Activated CD4-positive, alpha-beta T cell treated with anti-CD3 and anti-CD28 coated beads, Interleukin-2, amount 10 ng/mL, durations not matched to agents 7 days and 5 days (primary cell): ENCODE measurements at regions not wholly inside any gene's neighbourhood (a gene's known extent, or its start where the extent isn't known, plus 50 kb on each side); places are given as distances from the start of the nearest gene placed in this dataset.
A peak's percentile ranks its signal among the peaks of the same experiment; 100 is the strongest.
"Not testable (repeated sequence)": the region's sequence is repeated elsewhere in the genome, so short reads cannot be mapped to it uniquely, and the experiment has no call there.

Source experiments
- CTCF ChIA-PET: fragments of 350-600 bp; sonication (Branson Sonifier 250); formaldehyde crosslinking; loops from one replicate; lab custom pipeline; 2021; ENCODE audit warnings: antibody characterized with exemption; lab: Charles Lee
- POLR2A ChIA-PET: fragments of 350-600 bp; sonication (Branson Sonifier 250); formaldehyde crosslinking; loops from one replicate; lab custom pipeline; 2021; ENCODE audit warnings: antibody characterized with exemption; lab: Charles Lee
- DNase-seq: peaks from one replicate; pipeline ENCODE4 v3.0.0-alpha.2; 2020
- H3K27ac Mint-ChIP-seq: one replicate; pipeline ENCODE4 v1.8.0; 2021; ENCODE audit warnings: mild to moderate bottlenecking, moderate library complexity, mixed read lengths
- H3K27me3 Mint-ChIP-seq: one replicate; pipeline ENCODE4 v1.8.0; 2021; ENCODE audit warnings: mixed read lengths
- H3K36me3 Mint-ChIP-seq: one replicate; pipeline ENCODE4 v1.8.0; 2021; ENCODE audit warnings: low read depth, mixed read lengths
- H3K4me1 Mint-ChIP-seq: one replicate; pipeline ENCODE4 v1.8.0; 2021; ENCODE audit warnings: mixed read lengths
- H3K4me3 Mint-ChIP-seq: one replicate; pipeline ENCODE4 v1.8.0; 2021; ENCODE audit warnings: mild to moderate bottlenecking, moderate library complexity, mixed read lengths
- H3K9me3 Mint-ChIP-seq: one replicate; pipeline ENCODE4 v1.8.0; 2021; ENCODE audit warnings: mixed read lengths

DNA sequence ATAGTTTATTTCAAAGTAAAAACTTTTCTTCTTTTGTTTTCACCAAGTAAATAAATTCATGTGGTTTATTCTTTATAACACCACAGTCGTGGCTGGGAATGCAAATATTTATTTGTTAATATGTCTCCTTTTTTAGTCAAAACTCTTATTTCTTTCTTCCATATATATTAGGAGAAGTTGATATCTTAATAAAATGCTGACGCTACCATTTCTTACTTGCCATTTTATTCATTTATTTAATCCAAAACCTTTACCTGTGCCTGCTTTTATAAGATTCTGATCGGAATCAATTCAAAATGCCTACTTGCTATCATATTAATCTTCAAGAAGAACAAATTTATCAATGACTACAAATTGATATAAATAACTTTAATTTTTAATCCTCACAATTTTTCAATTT is 362.9 kb upstream of the FSIP2 start:
- CTCF ChIA-PET: no interaction called here
- Mint-ChIP-seq H3K36me3 (no peaks in the 10 kb centered on the region), H3K27ac (no peak overlapping the region), H3K27me3 (no peaks in the 10 kb centered on the region), H3K4me3 (no peak overlapping the region), H3K9me3 (no peaks in the 10 kb centered on the region), H3K4me1 (no peaks in the 10 kb centered on the region)
- POLR2A ChIA-PET: no interaction called here
- no peak for DNase-seq

DNA sequence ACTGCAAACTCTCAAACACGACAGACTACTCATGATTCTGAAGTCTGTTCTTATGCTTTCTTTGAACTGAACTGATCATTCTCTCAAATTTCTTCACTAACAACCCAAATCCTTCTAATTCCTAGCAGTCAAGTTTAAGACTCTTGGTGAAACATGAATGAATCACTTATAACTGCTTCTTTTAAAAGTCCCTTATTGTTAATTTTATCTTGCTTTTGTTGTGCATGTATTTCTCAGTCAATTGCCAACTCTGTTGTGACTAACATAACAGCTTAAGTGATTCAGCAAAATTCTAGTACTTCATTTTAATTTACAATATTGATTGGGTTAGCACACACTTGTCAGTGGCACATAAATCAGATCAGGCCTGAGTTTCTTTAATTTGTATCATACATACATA is 357.0 kb upstream of the FSIP2 start:
- no peaks in the 10 kb centered on the region for H3K4me1 Mint-ChIP-seq
- H3K9me3 Mint-ChIP-seq: no peaks in the 10 kb centered on the region
- no peaks in the 10 kb centered on the region for H3K27me3 Mint-ChIP-seq
- ChIA-PET POLR2A (no interaction called here), CTCF (no interaction called here)
- no peak for DNase-seq
- H3K36me3 Mint-ChIP-seq: no peaks in the 10 kb centered on the region
- H3K4me3 Mint-ChIP-seq: no peak overlapping the region
- H3K27ac Mint-ChIP-seq: no peak overlapping the region

DNA sequence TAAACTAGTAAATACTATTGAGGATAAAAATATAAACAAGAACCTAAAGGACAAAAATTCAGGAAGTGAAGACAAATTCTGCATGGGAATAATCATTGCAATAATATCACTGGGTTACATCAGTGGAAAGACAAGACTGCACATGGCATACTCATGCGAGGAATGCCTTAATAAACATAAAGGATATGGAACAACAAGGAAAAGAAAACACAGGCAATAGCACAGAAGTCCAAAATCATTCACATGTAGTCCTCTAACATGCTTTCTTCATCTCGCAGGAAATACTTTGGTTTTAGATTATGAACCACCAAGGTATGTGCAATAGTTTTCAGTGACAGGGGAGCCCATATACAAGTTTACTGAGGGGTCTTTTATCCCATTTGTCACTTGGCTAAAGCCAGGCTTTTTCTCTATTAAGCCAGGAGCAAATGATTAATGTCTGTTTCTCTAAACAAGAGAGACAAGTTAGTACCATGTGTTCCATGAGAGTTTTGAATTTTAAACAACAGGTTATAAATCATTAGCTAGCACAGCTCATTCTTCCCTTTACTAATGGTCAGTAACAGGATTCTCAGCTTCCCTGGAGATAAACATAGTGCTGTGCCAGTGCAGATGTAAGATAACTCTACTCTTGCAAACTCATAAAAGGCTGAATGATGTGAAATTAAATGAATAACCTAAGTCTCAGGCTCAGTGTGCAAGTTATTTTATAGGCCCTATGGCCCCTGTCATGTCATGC is 353.6 kb upstream of the FSIP2 start:
- CTCF ChIA-PET: interaction anchor here (0.5 kb wide), 1 partner anchor 81 kb away, joined by 4 read pairs; no protein-coding TSS in a partner anchor
- Mint-ChIP-seq H3K4me3 (no peak overlapping the region), H3K27ac (no peak overlapping the region), H3K4me1 (no peaks in the 10 kb centered on the region), H3K36me3 (no peaks in the 10 kb centered on the region), H3K27me3 (no peaks in the 10 kb centered on the region), H3K9me3 (no peaks in the 10 kb centered on the region)
- DNase-seq: no peak
- POLR2A ChIA-PET: no interaction called here

GRCh38 chr2:185388226-185388625 is 350.4 kb upstream of the FSIP2 start:
- no peaks in the 10 kb centered on the region for H3K9me3 Mint-ChIP-seq
- CTCF ChIA-PET: no interaction called here
- no peak overlapping the region for H3K4me3 Mint-ChIP-seq
- no peaks in the 10 kb centered on the region for H3K4me1 Mint-ChIP-seq
- H3K36me3 Mint-ChIP-seq: no peaks in the 10 kb centered on the region
- no peak for DNase-seq
- POLR2A ChIA-PET: no interaction called here
- no peak overlapping the region for H3K27ac Mint-ChIP-seq
- H3K27me3 Mint-ChIP-seq: no peaks in the 10 kb centered on the region

- no peaks in the 10 kb centered on the region for H3K4me1 Mint-ChIP-seq
- H3K27me3 Mint-ChIP-seq: no peaks in the 10 kb centered on the region
- H3K27ac Mint-ChIP-seq: no peak overlapping the region
- ChIA-PET CTCF (no interaction called here), POLR2A (no interaction called here)
- no peak overlapping the region for H3K4me3 Mint-ChIP-seq
- H3K36me3 Mint-ChIP-seq: no peaks in the 10 kb centered on the region
- peaks cover 3% of the 10 kb centered on the region for H3K9me3 Mint-ChIP-seq
- DNase-seq: no peak
Measured at GRCh38 chr2:185391543-185391942, 347.1 kb upstream of the FSIP2 start.

- Mint-ChIP-seq H3K27ac (no peak overlapping the region), H3K4me3 (no peak overlapping the region), H3K36me3 (no peaks in the 10 kb centered on the region), H3K27me3 (no peaks in the 10 kb centered on the region), H3K4me1 (no peaks in the 10 kb centered on the region), H3K9me3 (peaks cover 3% of the 10 kb centered on the region)
- DNase-seq: no peak
- CTCF ChIA-PET: no interaction called here
- POLR2A ChIA-PET: no interaction called here
Measured at GRCh38 chr2:185393091-185393490, 345.5 kb upstream of the FSIP2 start.

DNA sequence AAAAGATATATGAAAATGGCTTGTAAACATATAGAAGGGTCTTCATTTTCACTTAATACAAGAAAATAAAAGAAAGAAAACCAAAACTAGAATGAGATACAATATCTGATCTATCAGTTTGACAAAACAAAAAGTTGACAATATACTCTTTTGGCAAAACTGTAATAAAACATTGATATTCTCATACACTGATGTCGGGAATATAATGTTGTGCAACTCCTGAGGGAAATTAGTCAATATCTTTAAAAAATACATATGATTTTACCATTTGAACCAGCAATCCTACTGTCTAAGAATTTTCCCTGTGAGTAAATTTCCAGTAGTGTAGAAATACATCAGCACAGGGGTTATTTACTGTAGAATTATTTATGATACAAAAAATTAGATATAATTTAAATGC is 336.1 kb upstream of the FSIP2 start:
- no peak overlapping the region for H3K27ac Mint-ChIP-seq
- H3K36me3 Mint-ChIP-seq: no peaks in the 10 kb centered on the region
- ChIA-PET POLR2A (no interaction called here), CTCF (no interaction called here)
- no peaks in the 10 kb centered on the region for H3K27me3 Mint-ChIP-seq
- H3K4me1 Mint-ChIP-seq: no peaks in the 10 kb centered on the region
- no peak for DNase-seq
- peaks cover 3% of the 10 kb centered on the region for H3K9me3 Mint-ChIP-seq
- H3K4me3 Mint-ChIP-seq: no peak overlapping the region

- no peak overlapping the region for H3K27ac Mint-ChIP-seq
- ChIA-PET POLR2A (no interaction called here), CTCF (no interaction called here)
- H3K9me3 Mint-ChIP-seq: no peaks in the 10 kb centered on the region
- no peaks in the 10 kb centered on the region for H3K36me3 Mint-ChIP-seq
- DNase-seq: no peak
- no peaks in the 10 kb centered on the region for H3K27me3 Mint-ChIP-seq
- H3K4me1 Mint-ChIP-seq: no peaks in the 10 kb centered on the region
- H3K4me3 Mint-ChIP-seq: no peak overlapping the region
Measured at GRCh38 chr2:185404578-185404977, 334.0 kb upstream of the FSIP2 start.

- H3K27ac Mint-ChIP-seq: no peak overlapping the region
- peaks cover 2% of the 10 kb centered on the region for H3K9me3 Mint-ChIP-seq
- no peaks in the 10 kb centered on the region for H3K27me3 Mint-ChIP-seq
- H3K36me3 Mint-ChIP-seq: no peaks in the 10 kb centered on the region
- no peaks in the 10 kb centered on the region for H3K4me1 Mint-ChIP-seq
- no peak for DNase-seq
- ChIA-PET CTCF (no interaction called here), POLR2A (no interaction called here)
- H3K4me3 Mint-ChIP-seq: no peak overlapping the region
Measured at GRCh38 chr2:185417111-185417510, 321.5 kb upstream of the FSIP2 start.

DNA sequence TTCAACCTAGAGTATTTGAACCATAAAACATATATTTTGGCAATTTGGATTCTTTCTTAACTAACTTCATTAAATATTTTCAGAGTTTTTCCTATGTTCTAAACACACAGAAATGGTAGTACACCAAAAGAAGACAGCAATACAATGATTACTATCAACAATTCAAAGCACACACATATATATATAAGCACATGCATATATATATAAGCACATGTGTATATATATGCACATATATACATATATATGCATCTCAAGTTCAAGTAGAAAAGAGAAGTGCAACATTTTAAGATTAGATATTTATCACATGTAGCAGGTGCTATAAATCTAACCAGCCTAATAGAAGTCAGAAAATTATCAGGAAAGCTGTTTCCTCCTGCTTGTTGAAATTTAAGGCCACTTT is 320.9 kb upstream of the FSIP2 start:
- POLR2A ChIA-PET: no interaction called here
- H3K9me3 Mint-ChIP-seq: peaks cover 2% of the 10 kb centered on the region
- H3K4me1 Mint-ChIP-seq: no peaks in the 10 kb centered on the region
- DNase-seq: no peak
- no peaks in the 10 kb centered on the region for H3K36me3 Mint-ChIP-seq
- CTCF ChIA-PET: no interaction called here
- no peak overlapping the region for H3K27ac Mint-ChIP-seq
- H3K27me3 Mint-ChIP-seq: no peaks in the 10 kb centered on the region
- no peak overlapping the region for H3K4me3 Mint-ChIP-seq

DNA sequence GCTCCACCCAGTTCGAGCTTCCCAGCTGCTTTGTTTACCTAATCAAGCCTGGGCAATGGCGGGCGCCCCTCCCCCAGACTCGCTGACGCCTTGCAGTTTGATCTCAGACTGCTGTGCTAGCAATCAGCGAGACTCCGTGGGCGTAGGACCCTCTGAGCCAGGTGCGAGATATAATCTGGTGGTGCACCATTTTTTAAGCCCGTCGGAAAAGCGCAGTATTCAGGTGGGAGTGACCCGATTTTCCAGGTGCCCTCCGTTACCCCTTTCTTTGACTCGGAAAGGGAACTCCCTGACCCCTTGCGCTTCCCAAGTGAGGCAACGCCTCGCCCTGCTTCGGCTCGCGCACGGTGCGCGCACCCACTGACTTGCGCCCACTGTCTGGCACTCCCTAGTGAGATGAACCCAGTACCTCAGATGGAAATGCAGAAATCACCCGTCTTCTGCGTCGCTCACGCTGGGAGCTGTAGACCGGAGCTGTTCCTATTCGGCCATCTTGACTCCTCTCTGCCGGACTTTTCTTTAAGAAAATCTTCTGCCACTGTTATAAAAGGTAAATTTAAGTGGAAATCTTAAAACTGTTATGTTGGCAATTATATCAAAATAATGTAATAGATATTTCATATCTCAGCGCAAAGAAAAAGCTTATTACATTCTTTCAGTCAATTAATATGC is 313.5 kb upstream of the FSIP2 start:
- H3K9me3 Mint-ChIP-seq, POLR2A ChIA-PET, CTCF ChIA-PET, H3K36me3 Mint-ChIP-seq, H3K4me1 Mint-ChIP-seq, H3K27me3 Mint-ChIP-seq: not testable (repeated sequence)
- peak overlapping the region; percentile 84 for H3K27ac Mint-ChIP-seq
- DNase-seq: peak; percentile 8
- H3K4me3 Mint-ChIP-seq: peak overlapping the region; percentile 49

DNA sequence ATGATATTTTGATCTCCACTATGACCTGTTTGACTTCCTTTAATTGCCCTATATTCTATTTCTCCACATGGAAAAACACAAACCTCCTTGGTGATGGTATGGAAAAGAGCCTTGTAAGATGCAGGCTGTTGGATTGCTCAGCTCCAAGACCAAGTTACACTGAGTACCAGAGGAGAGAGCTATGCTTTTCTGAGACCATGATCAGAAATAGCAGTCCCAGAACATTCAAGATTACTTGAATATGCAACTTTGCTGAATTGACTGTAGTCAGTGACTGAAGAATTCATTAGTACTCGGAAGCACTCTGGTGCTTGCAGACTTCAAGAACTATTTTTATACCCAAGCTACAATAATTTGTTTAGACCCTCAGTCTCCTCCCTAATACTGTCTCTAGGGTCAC is 310.6 kb upstream of the FSIP2 start:
- CTCF ChIA-PET: no interaction called here
- no peak for DNase-seq
- Mint-ChIP-seq H3K9me3 (no peaks in the 10 kb centered on the region), H3K4me3 (no peak overlapping the region), H3K36me3 (no peaks in the 10 kb centered on the region), H3K4me1 (no peaks in the 10 kb centered on the region), H3K27me3 (no peaks in the 10 kb centered on the region), H3K27ac (no peak overlapping the region)
- POLR2A ChIA-PET: no interaction called here

GRCh38 chr2:185433824-185434223 is 304.8 kb upstream of the FSIP2 start:
- H3K27me3 Mint-ChIP-seq: no peaks in the 10 kb centered on the region
- H3K4me1 Mint-ChIP-seq: no peaks in the 10 kb centered on the region
- H3K36me3 Mint-ChIP-seq: no peaks in the 10 kb centered on the region
- H3K27ac Mint-ChIP-seq: no peak overlapping the region
- ChIA-PET POLR2A (no interaction called here), CTCF (no interaction called here)
- no peak overlapping the region for H3K4me3 Mint-ChIP-seq
- H3K9me3 Mint-ChIP-seq: peaks cover 4% of the 10 kb centered on the region
- no peak for DNase-seq
